T-helper 2 cell treated with Interferon-gamma antibody and Interleukin-4, amounts not matched to agents 5 μg/mL and 100 μg/mL, for 36 hours (primary cell): ENCODE measurements at regions not wholly inside any gene's neighbourhood (a gene's known extent, or its start where the extent isn't known, plus 50 kb on each side); places are given as distances from the start of the nearest gene placed in this dataset.

Experiments
- DNase-seq: peaks from one replicate; pipeline ENCODE4 v3.0.0; 2021; ENCODE audit warnings: low spot score
- H3K27ac Mint-ChIP-seq: one replicate; pipeline ENCODE4 v1.8.0; 2021; ENCODE audit warnings: mild to moderate bottlenecking, mixed read lengths
- H3K27me3 Mint-ChIP-seq: one replicate; pipeline ENCODE4 v1.8.0; 2021; ENCODE audit warnings: low read depth, mixed read lengths
- H3K36me3 Mint-ChIP-seq: one replicate; pipeline ENCODE4 v1.8.0; 2021; ENCODE audit warnings: low read depth, mixed read lengths
- H3K4me1 Mint-ChIP-seq: one replicate; pipeline ENCODE4 v1.8.0; 2021; ENCODE audit warnings: low read depth, mixed read lengths
- H3K4me3 Mint-ChIP-seq: one replicate; pipeline ENCODE4 v1.8.0; 2022; ENCODE audit warnings: mild to moderate bottlenecking, moderate library complexity, mixed read lengths
- H3K9me3 Mint-ChIP-seq: one replicate; pipeline ENCODE4 v1.8.0; 2021; ENCODE audit warnings: mixed read lengths

DNA sequence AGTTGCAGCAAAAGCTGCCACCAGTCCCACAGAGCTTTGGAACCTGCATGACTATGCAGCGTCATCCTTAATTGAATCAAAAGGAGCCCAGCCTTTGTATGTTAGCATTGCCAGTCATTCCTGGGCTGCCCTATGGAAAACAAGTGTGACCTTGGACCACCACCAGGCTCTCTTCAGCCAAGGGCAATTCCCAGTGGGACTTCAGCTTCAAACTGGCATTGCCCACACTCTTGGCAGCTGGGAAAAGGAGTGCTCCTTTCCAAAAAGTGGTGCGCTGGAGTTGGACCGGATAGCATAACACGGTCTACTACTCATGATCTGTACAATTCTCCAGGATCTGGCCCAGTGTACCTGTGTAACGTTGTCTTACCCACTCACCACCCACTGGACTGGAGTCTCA, 259.5 kb downstream of the MREG start:
- DNase-seq, result no peak
- Mint-ChIP-seq H3K9me3 (no peaks in the 10 kb centered on the region), H3K4me3 (no peak overlapping the region), H3K4me1 (peaks cover 21% of the 10 kb centered on the region), H3K27me3 (no peaks in the 10 kb centered on the region), H3K36me3 (no peaks in the 10 kb centered on the region), H3K27ac (no peak overlapping the region)

DNA sequence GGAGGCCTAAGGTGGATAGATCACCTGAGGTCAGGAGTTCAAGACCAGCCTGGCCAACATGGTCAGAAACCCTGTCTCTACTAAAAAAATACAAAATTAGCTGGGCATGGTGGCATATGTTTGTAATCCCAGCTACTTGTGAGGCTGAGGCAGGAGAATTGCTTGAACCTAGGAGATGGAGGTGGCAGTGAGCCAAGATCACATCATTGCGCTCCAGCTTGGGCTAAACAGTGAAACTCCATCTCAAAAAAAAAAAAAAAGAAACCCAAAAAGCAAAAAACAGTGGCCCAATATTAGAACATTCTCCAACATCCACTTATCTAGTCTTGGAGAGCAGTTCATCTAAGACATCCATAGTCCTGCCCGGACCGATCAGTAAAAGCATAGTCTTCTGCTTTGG, 260.4 kb downstream of the MREG start:
- no peaks in the 10 kb centered on the region for H3K27me3 Mint-ChIP-seq
- H3K4me3 Mint-ChIP-seq, result no peak overlapping the region
- H3K36me3 Mint-ChIP-seq, result no peaks in the 10 kb centered on the region

DNA sequence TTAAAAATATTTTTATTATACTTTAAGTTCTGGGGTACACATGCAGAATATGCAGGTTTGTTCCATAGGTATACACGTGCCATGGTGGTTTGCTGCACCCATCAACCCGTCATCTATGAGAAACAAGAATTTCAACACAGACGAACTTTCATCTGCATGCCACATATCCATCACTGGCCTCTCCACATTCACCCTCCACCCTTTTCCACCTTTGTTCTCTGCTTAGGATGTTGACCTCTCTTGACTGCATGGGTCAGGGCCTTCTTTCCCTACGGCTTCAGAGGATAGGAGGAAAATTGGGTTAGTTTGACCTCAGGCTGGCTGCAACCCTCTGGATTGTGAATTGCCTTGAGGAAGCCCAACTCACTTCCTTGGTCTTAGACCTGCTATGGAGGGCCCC, 260.9 kb downstream of the MREG start:
- Mint-ChIP-seq H3K9me3 (no peaks in the 10 kb centered on the region), H3K36me3 (no peaks in the 10 kb centered on the region), H3K4me1 (peaks cover 21% of the 10 kb centered on the region), H3K27me3 (no peaks in the 10 kb centered on the region), H3K4me3 (no peak overlapping the region), H3K27ac (no peak overlapping the region)
- no peak for DNase-seq

More for the DNA sequence above, 260.4 kb downstream of the MREG start:
- peaks cover 21% of the 10 kb centered on the region for H3K4me1 Mint-ChIP-seq
- no peak overlapping the region for H3K27ac Mint-ChIP-seq
- no peak for DNase-seq
- no peaks in the 10 kb centered on the region for H3K9me3 Mint-ChIP-seq

DNA sequence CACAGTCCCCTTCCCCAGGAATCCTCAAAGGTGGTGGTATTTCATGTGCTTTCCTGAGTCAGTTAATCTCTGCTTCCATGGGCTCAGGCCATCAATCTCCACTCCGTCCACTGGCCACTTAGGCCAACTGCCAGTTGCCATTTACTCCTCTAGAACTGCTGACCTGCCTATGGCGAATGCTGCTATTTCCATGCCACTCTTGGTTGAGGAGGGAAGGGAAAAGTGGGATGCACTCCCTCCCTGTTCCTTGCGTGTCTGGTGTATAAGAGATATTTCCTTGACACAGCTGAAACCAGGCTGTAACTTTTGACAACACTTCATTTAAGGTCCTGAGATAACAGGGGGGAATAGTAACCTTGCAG, 261.5 kb downstream of the MREG start:
- H3K4me3 Mint-ChIP-seq, result no peak overlapping the region
- DNase-seq, result no peak
- peaks cover 22% of the 10 kb centered on the region for H3K4me1 Mint-ChIP-seq
- no peak overlapping the region for H3K27ac Mint-ChIP-seq
- no peaks in the 10 kb centered on the region for H3K9me3 Mint-ChIP-seq
- no peaks in the 10 kb centered on the region for H3K27me3 Mint-ChIP-seq
- H3K36me3 Mint-ChIP-seq, result no peaks in the 10 kb centered on the region

DNA sequence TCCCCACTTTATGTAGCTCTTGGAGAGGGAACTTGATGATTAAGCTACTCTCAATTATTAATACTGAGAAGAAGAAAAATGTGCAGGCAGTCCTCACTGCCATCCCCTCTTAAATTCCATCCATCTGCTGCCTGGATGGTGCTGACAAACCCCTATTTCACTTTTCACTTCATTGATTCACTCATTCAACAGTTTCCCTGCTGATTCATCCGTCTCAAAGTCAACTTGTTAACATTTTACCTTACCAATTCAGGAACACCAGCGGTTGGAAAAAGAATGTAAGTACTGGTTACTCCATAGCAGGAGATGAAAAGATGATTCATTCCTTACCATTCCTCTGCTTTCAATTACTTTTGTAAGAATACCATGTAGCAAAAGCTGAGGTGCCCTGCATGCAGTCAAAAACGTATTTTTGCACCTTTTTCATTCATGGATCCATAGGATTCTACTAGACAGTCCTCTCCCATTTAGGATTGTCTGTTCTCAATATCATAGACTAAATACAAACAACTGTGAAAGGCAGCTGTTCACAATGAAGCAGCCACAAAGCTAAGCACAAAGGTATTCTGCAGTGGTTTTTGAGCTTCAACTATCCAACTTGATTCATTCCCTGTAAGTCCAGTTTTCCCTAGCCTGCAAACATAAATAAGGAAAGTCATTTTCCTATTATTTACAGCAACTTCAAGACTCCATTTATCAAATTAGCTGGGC, 262.0 kb downstream of the MREG start:
- no peak for DNase-seq
- no peak overlapping the region for H3K27ac Mint-ChIP-seq
- H3K27me3 Mint-ChIP-seq, result no peaks in the 10 kb centered on the region
- no peak overlapping the region for H3K4me3 Mint-ChIP-seq
- H3K36me3 Mint-ChIP-seq, result no peaks in the 10 kb centered on the region
- no peaks in the 10 kb centered on the region for H3K9me3 Mint-ChIP-seq
- H3K4me1 Mint-ChIP-seq, result peaks cover 27% of the 10 kb centered on the region

DNA sequence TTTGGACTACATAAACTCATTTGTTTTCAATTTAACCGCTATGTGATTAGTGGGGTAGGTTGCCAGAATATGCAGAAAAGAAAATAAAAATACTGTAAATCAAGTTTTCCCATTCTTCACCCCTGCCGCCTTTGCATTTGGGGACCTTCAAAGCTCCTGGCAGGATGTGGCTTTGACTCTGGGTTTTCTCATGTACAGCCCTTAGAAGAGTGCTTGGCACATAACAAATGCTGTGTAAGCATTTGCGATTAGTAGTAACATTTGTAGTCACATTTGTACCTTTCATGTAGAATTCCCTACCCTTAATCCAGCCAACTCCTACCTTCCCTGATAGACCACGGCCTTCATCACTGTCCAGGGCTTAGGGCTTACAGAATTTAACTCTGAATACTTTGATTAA, 262.6 kb downstream of the MREG start:
- H3K4me3 Mint-ChIP-seq, result no peak overlapping the region
- no peaks in the 10 kb centered on the region for H3K9me3 Mint-ChIP-seq
- no peaks in the 10 kb centered on the region for H3K27me3 Mint-ChIP-seq
- DNase-seq, result no peak
- H3K36me3 Mint-ChIP-seq, result no peaks in the 10 kb centered on the region
- H3K4me1 Mint-ChIP-seq, result peaks cover 31% of the 10 kb centered on the region
- H3K27ac Mint-ChIP-seq, result no peak overlapping the region

DNA sequence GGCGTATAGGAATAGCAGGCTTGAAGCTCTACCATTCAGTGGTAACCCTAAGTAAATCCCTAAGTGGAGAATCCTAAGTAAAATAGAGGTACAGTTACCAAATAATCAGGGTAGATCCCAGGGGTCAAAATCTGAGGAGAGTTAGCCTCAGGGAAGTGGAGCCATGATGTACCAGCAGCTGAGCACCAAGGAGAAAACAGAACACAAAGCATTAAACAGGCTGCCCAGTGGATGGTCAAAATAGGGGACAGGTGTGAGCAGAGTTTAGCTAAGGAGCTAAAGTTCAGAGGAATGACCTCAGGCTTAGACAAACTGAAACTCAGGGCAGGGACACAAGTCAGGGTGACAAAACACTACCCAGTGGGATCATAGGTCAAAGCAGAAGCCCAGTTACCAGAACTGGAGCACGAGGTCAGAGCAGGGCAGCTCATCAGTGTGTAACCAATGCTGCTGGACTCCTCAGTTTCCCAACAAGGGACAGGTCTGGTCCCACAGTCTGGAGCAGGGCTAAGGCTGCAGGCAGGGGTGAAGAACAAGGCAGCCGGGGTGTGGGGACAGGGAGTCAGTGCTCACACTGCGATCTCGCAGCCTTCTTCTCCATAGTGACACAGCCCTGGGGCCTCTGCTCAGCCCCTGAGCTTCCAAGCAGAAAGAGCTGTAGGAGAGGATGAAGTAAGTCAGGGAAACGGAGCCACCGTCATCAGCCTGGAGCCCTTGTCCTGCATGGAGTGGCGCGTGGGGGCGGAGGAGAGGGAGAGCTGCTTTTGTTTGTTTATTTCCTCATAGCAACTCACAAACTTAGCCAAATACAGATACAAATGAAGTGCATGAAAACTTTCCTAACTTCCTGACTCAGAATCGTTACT, 264.0 kb downstream of the MREG start:
- no peak overlapping the region for H3K4me3 Mint-ChIP-seq
- no peaks in the 10 kb centered on the region for H3K36me3 Mint-ChIP-seq
- DNase-seq, result no peak
- H3K9me3 Mint-ChIP-seq, result no peaks in the 10 kb centered on the region
- H3K27ac Mint-ChIP-seq, result no peak overlapping the region
- H3K4me1 Mint-ChIP-seq, result peaks cover 34% of the 10 kb centered on the region
- no peaks in the 10 kb centered on the region for H3K27me3 Mint-ChIP-seq

DNA sequence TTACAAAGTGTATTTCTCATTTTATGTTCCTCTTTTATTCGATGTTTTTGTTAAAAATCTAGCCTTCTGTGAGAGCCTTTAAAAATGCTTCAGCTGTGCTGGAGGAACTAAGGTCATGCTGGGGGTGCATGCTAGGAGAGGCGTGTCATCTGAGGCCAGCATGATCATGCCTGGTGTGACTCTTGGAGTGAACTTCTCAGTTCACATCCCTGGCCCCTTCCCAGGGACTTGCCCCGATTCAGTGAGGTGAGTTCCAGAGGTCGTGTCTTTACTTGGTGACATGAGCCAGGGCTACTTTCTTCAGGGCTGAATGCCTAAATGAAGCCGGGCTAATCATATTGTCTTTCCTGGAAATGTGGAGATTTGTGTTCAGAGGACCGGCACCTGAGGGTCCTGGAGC, 264.9 kb downstream of the MREG start:
- Mint-ChIP-seq H3K4me3 (no peak overlapping the region), H3K9me3 (no peaks in the 10 kb centered on the region), H3K4me1 (peaks cover 34% of the 10 kb centered on the region)

DNA sequence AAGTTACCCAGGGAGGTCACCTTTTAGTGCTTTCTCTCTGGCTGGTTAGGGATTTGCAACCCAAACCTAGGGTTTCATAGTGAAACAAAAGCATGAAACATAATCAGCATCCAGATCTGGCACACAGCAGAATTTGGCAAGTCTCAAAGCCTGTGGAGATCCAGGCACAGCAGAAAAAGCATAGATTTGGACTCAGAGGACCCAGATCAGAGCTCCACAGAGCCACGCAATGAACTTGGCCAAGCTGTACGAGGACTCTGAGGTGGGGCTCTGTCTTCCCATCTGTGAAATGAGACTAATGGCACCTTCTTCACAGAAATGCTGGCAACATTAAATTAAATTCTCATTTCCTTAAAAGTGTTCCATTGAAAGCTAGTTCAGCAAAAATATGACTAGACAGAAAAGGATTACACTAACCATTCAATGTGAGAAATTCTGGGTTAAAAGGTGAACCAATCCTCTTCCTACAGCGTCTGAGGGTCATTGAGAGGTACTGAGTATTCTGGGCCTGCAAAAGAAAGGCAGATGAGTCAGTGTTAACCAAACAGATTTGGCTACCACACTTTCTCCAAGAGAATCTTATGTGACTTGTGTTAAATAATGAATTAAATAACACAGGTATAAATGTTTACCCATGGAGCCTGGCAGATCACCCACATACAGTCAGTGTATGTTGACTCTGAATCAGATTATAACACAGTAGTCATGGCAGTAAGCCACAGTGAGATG, 266.3 kb downstream of the MREG start:
- no peak for DNase-seq
- Mint-ChIP-seq H3K4me1 (peaks cover 40% of the 10 kb centered on the region), H3K36me3 (no peaks in the 10 kb centered on the region), H3K4me3 (no peak overlapping the region), H3K27ac (no peak overlapping the region), H3K27me3 (no peaks in the 10 kb centered on the region), H3K9me3 (no peaks in the 10 kb centered on the region)

More for the DNA sequence above, 264.9 kb downstream of the MREG start:
- Mint-ChIP-seq H3K27ac (no peak overlapping the region), H3K27me3 (no peaks in the 10 kb centered on the region), H3K36me3 (no peaks in the 10 kb centered on the region)
- no peak for DNase-seq

DNA sequence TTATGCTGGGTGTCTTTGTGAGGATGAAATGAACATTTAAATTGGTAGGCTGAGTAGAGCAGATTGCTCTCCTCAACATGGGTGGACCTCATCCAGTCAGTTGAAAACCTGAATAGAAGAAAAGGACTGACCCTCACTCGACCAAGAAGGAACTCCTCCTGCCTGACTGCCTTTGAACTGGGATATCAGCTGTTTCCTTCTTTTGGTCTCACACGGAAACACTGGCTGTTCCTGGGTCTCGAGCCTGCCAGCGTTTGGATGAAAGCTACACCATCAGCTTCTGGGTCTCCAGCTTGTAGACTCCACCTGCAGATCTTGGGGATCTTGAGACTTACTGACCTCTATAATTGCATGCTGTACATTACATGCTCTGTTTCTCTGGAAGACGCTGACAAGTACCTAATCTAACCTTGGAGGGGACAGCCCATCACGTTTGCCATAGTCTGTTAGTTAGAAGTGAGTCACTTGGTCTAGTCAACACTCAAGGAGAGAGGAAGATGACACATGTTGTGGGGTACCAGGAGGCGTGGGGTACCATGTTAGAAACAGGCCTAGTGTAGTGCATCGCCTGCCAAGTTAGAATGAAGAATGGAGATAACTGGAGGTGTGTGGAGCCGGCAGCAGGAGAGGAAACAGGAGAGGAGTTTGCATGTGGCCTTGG, 267.0 kb downstream of the MREG start:
- DNase-seq, result peak; percentile 72
- Mint-ChIP-seq H3K9me3 (no peaks in the 10 kb centered on the region), H3K4me3 (peak overlapping the region; percentile 11), H3K36me3 (no peaks in the 10 kb centered on the region), H3K4me1 (peaks cover 39% of the 10 kb centered on the region), H3K27me3 (no peaks in the 10 kb centered on the region), H3K27ac (no peak overlapping the region)

DNA sequence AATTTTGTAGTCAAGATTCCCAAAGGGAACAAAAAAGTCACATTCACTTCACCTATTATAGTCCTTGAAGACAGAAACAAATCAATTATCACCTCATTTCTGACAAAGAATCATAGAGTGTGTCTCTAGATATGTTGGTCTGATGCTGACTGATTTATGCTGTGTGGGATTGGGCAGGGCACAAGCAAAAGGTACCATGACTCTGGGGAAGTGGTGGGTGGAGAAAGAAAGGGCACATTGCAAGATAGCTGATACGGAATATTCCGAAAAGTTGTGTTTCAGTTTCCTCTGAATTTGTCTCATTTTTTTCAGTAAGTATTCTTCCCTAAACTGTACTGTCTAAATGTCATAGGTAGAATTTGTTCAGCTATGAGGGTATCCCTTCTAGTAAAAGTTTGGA, 268.0 kb downstream of the MREG start:
- no peaks in the 10 kb centered on the region for H3K27me3 Mint-ChIP-seq
- H3K27ac Mint-ChIP-seq, result no peak overlapping the region
- no peak overlapping the region for H3K4me3 Mint-ChIP-seq
- peaks cover 28% of the 10 kb centered on the region for H3K4me1 Mint-ChIP-seq
- no peaks in the 10 kb centered on the region for H3K9me3 Mint-ChIP-seq
- DNase-seq, result peak; percentile 67
- H3K36me3 Mint-ChIP-seq, result no peaks in the 10 kb centered on the region

DNA sequence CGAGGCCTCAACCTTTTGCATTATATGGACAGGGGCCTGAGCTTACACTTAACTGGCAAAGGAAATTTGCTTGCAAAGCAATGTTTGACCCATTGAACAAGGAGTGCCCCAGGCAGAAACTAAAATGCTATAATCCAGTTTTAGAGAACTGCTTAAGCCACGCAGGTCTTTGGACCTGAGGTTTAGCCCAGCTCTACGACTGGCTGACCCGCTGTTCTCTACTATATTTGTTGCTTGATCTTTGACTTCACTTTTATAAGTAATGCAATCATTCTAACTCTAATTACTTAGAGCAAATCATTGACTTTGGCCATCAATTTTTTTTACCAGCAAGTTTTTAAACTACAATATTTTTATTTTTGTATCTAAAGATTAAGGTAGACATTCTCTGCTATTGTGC, 268.8 kb downstream of the MREG start:
- DNase-seq, result no peak
- Mint-ChIP-seq H3K4me3 (no peak overlapping the region), H3K36me3 (no peaks in the 10 kb centered on the region), H3K27ac (no peak overlapping the region), H3K4me1 (peaks cover 20% of the 10 kb centered on the region), H3K27me3 (no peaks in the 10 kb centered on the region), H3K9me3 (peaks cover 2% of the 10 kb centered on the region)

DNA sequence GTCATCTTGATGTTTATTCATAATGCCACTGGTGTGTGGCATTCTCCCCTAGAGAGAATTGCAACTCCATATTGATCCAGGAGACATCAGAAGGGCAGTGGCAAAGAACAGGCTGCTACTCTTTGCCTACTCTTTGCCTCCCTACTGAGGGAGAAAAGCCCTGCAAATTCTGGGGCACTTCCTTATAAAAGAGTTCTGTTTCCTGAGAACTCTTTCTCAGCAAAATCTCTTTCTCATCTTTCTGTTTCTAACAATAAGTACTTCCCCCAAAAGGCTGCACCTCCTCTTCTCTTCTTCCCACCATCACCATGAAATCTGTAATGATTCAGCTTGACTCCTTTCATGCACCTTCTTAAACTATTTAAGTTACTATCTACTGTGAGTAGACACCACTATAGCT, 270.3 kb downstream of the MREG start:
- Mint-ChIP-seq H3K36me3 (no peaks in the 10 kb centered on the region), H3K4me3 (no peak overlapping the region), H3K4me1 (peaks cover 19% of the 10 kb centered on the region), H3K27ac (no peak overlapping the region), H3K9me3 (peaks cover 13% of the 10 kb centered on the region), H3K27me3 (no peaks in the 10 kb centered on the region)
- no peak for DNase-seq

DNA sequence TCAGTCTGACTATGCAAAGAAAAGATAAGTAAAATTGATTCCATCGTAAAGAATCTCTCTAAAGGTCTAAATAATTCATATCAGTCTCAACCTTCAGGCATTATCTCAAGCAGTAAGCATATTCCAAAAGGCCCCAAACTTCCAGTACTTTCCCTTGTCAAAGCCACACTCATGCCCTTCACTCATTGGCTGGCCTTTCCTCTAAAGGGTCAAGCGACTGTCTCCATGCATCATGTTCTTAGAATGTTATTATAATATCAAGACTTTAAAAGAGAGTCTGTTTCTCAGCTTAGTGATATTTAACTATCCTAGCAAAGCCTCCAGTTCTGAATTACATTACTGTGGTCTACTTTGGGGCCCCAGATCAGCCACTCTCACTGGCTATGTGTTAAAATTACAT, 271.3 kb downstream of the MREG start:
- Mint-ChIP-seq H3K4me3 (no peak overlapping the region), H3K27me3 (no peaks in the 10 kb centered on the region)

More for the DNA sequence above, 271.3 kb downstream of the MREG start:
- DNase-seq, result no peak
- Mint-ChIP-seq H3K27ac (no peak overlapping the region), H3K36me3 (no peaks in the 10 kb centered on the region), H3K9me3 (peaks cover 15% of the 10 kb centered on the region), H3K4me1 (peaks cover 19% of the 10 kb centered on the region)
